Stimulated activated CD8-positive, alpha-beta memory T cell treated with anti-CD3 and anti-CD28 coated beads, Interleukin-15, amount 100 ng/mL, for 4 hours (primary cell): ENCODE measurements at regions not wholly inside any gene's neighbourhood (a gene's known extent, or its start where the extent isn't known, plus 50 kb on each side); places are given as distances from the start of the nearest gene placed in this dataset.
"Not testable (repeated sequence)": the region's sequence is repeated elsewhere in the genome, so short reads cannot be mapped to it uniquely, and the experiment has no call there.

Experiments used
- DNase-seq, 2 donors: peaks; one replicate each; pipeline ENCODE4 v3.0.0-alpha.2; 2020; ENCODE audit warnings: low read depth in 2 of 2

- no peak for DNase-seq
Observed at GRCh38 chrX:4110964-4111363, 397.5 kb upstream of the PRKX start.

- no peak for DNase-seq
Observed at GRCh38 chrX:4094926-4095325, 381.5 kb upstream of the PRKX start.

- no peak for DNase-seq
Observed at GRCh38 chrX:4091046-4091760, 377.8 kb upstream of the PRKX start.

GRCh38 chrX:4059893-4060292, 346.4 kb upstream of the PRKX start:
- no peak for DNase-seq

- no peak for DNase-seq
Observed at GRCh38 chrX:4043951-4044350, 330.5 kb upstream of the PRKX start.

GRCh38 chrX:4035874-4036273, 322.4 kb upstream of the PRKX start:
- DNase-seq: no peak

GRCh38 chrX:4028151-4028550, 314.7 kb upstream of the PRKX start:
- no peak for DNase-seq

- no peak for DNase-seq
Observed at GRCh38 chrX:4005281-4005680, 291.8 kb upstream of the PRKX start.

- no peak for DNase-seq
Observed at GRCh38 chrX:4004822-4005221, 291.4 kb upstream of the PRKX start.

GRCh38 chrX:3994315-3994714, 280.9 kb upstream of the PRKX start:
- no peak for DNase-seq

GRCh38 chrX:3990569-3990968, 277.1 kb upstream of the PRKX start:
- no peak for DNase-seq

GRCh38 chrX:3972104-3972858, 258.8 kb upstream of the PRKX start:
- not testable (repeated sequence) for DNase-seq

- no peak for DNase-seq
Observed at GRCh38 chrX:3968749-3969148, 255.3 kb upstream of the PRKX start.

GRCh38 chrX:3963980-3964379, 250.5 kb upstream of the PRKX start:
- no peak for DNase-seq

- no peak for DNase-seq
Observed at GRCh38 chrX:3962511-3963311, 249.3 kb upstream of the PRKX start.

- no peak for DNase-seq
Observed at GRCh38 chrX:3960952-3961351, 247.5 kb upstream of the PRKX start.

- no peak for DNase-seq
Observed at GRCh38 chrX:3951859-3952258, 238.4 kb upstream of the PRKX start.

GRCh38 chrX:3950373-3950772, 236.9 kb upstream of the PRKX start:
- DNase-seq: no peak

GRCh38 chrX:3943965-3944364, 230.5 kb upstream of the PRKX start:
- DNase-seq: no peak

GRCh38 chrX:3940000-3940610, 226.7 kb upstream of the PRKX start:
- DNase-seq: no peak

GRCh38 chrX:3938587-3938986, 225.1 kb upstream of the PRKX start:
- no peak for DNase-seq

GRCh38 chrX:3935196-3935595, 221.7 kb upstream of the PRKX start:
- not testable (repeated sequence) for DNase-seq
